CD4-positive, alpha-beta T cell (primary cell): ENCODE measurements at regions not wholly inside any gene's neighbourhood (a gene's known extent, or its start where the extent isn't known, plus 50 kb on each side); places are given as distances from the start of the nearest gene placed in this dataset.

Experiments
- ATAC-seq: fragments of 200-7000 bp; cut with Tn5 transposase; one replicate; pipeline ENCODE4 v1.10.0; 2022; ENCODE audit warnings: mild to moderate bottlenecking; ENCODE audit not compliant: poor library complexity
- CTCF ChIA-PET: fragments of 350-600 bp; sonication (Branson Sonifier 250); formaldehyde crosslinking; loops from one replicate; lab custom pipeline; 2021; ENCODE audit warnings: antibody characterized with exemption, inconsistent platforms; lab: Charles Lee
- POLR2A ChIA-PET: fragments of 350-600 bp; sonication (Branson Sonifier 250); formaldehyde crosslinking; loops from one replicate; lab custom pipeline; 2021; ENCODE audit warnings: antibody characterized with exemption, inconsistent platforms; lab: Charles Lee
- DNase-seq, 14 experiments: peaks; one replicate each; pipeline ENCODE4 v3.0.0-alpha.2; 2013 to 2020; ENCODE audit warnings: mixed read lengths in 2 of 14
- H3K27ac ChIP-seq, 2 donors: one replicate each; pipeline versions ENCODE4 v1.5.1 to v1.7.0; 2013; ENCODE audit warnings: low read length in 2 of 2, low read depth in 1 of 2, mild to moderate bottlenecking in 1 of 2
- H3K27me3 ChIP-seq, 2 experiments: 1 replicate in 1 of 2; 2 replicates in 1 of 2; pipeline versions ENCODE4 v1.6.1 to v1.7.0; 2013; ENCODE audit warnings: low read length in 2 of 2, control low read depth in 1 of 2, mild to moderate bottlenecking in 1 of 2, moderate library complexity in 1 of 2; ENCODE audit not compliant: insufficient read depth in 2 of 2, control insufficient read depth in 1 of 2
- H3K36me3 ChIP-seq: one replicate; pipeline ENCODE4 v1.6.1; 2013; ENCODE audit warnings: low read length, control low read depth; ENCODE audit not compliant: insufficient read depth
- H3K4me1 ChIP-seq: one replicate; pipeline ENCODE4 v1.6.1; 2013; ENCODE audit warnings: low read length, control low read depth; ENCODE audit not compliant: insufficient read depth
- H3K4me3 ChIP-seq: one replicate; pipeline ENCODE4 v1.5.1; 2013; ENCODE audit warnings: mild to moderate bottlenecking, low read length, moderate library complexity
- H3K9me3 ChIP-seq, 2 experiments: 1 replicate in 1 of 2; 2 replicates in 1 of 2; pipeline versions ENCODE4 v1.6.1 to v1.7.0; 2013; ENCODE audit warnings: low read length in 2 of 2, mild to moderate bottlenecking in 2 of 2, control low read depth in 1 of 2, moderate library complexity in 1 of 2; ENCODE audit not compliant: control insufficient read depth in 1 of 2, insufficient read depth in 1 of 2
- H3K27ac Mint-ChIP-seq: one replicate; pipeline ENCODE4 v1.8.0; 2020; ENCODE audit warnings: mixed read lengths
- H3K27me3 Mint-ChIP-seq: one replicate; pipeline ENCODE4 v1.8.0; 2021; ENCODE audit warnings: mixed read lengths
- H3K36me3 Mint-ChIP-seq: one replicate; pipeline ENCODE4 v1.8.0; 2021; ENCODE audit warnings: low read depth, mixed read lengths
- H3K4me1 Mint-ChIP-seq: one replicate; pipeline ENCODE4 v1.8.0; 2021; ENCODE audit warnings: low read depth, mixed read lengths
- H3K4me3 Mint-ChIP-seq: one replicate; pipeline ENCODE4 v1.8.0; 2020; ENCODE audit warnings: mild to moderate bottlenecking, mixed read lengths
- H3K9me3 Mint-ChIP-seq: one replicate; pipeline ENCODE4 v1.8.0; 2020; ENCODE audit warnings: mixed read lengths
- CTCF ChIP-seq: fragments of 200-600 bp; IDR thresholded peaks from one replicate; pipeline ENCODE4 v1.8.0; 2022; ENCODE audit warnings: antibody characterized with exemption, mild to moderate bottlenecking
- intact Hi-C, 2 experiments: fragments of 100-400 bp; cut with DNase I in 1 of 2; cut with micrococcal nuclease in 1 of 2; formaldehyde crosslinking; loops; one replicate each; pipeline versions ENCODE4 v1.15.1 to v1.9.0; 2023 to 2025; cut with DNase I, micrococcal nuclease

- no peak for TF ChIP-seq CTCF
- Mint-ChIP-seq H3K4me1 (no peaks in the 10 kb centered on the region), H3K4me3 (no peak overlapping the region), H3K36me3 (no peaks in the 10 kb centered on the region), H3K27me3 (no peaks in the 10 kb centered on the region), H3K9me3 (no peaks in the 10 kb centered on the region), H3K27ac (no peak overlapping the region)
- ChIA-PET POLR2A (no interaction called here), CTCF (no interaction called here)
- no peak for ATAC-seq
- Histone ChIP-seq H3K27ac (no peak overlapping the region), H3K4me1 (no peaks in the 10 kb centered on the region), H3K36me3 (no peaks in the 10 kb centered on the region), H3K9me3 (peaks cover 0 to 14% of the 10 kb centered on the region in 2 experiments), H3K27me3 (peaks cover 0 to 7% of the 10 kb centered on the region in 2 experiments), H3K4me3 (no peak overlapping the region)
- intact Hi-C loops: no loop called here
- no peak for DNase-seq
Measured at GRCh38 chr16:86184185-86184584, 285.2 kb downstream of the IRF8 start.

GRCh38 chr16:86185089-86185488, 286.1 kb downstream of the IRF8 start:
- Histone ChIP-seq H3K36me3 (no peaks in the 10 kb centered on the region), H3K4me3 (no peak overlapping the region), H3K9me3 (peaks cover 0 to 13% of the 10 kb centered on the region in 2 experiments), H3K27ac (no peak overlapping the region), H3K4me1 (no peaks in the 10 kb centered on the region), H3K27me3 (peaks cover 0 to 7% of the 10 kb centered on the region in 2 experiments)
- H3K27me3 Mint-ChIP-seq: no peaks in the 10 kb centered on the region
- H3K9me3 Mint-ChIP-seq: no peaks in the 10 kb centered on the region
- H3K4me1 Mint-ChIP-seq: no peaks in the 10 kb centered on the region
- H3K36me3 Mint-ChIP-seq: no peaks in the 10 kb centered on the region
- DNase-seq (no peak), ATAC-seq (no peak)
- POLR2A ChIA-PET: no interaction called here
- TF ChIP-seq CTCF: no peak
- CTCF ChIA-PET: no interaction called here
- H3K4me3 Mint-ChIP-seq: no peak overlapping the region
- intact Hi-C loops: no loop called here
- no peak overlapping the region for H3K27ac Mint-ChIP-seq

GRCh38 chr16:86186313-86186712, 287.4 kb downstream of the IRF8 start:
- peaks cover 0 to 9% of the 10 kb centered on the region in 2 experiments for H3K27me3 ChIP-seq
- H3K9me3 Mint-ChIP-seq: no peaks in the 10 kb centered on the region
- H3K4me3 ChIP-seq: no peak overlapping the region
- POLR2A ChIA-PET: no interaction called here
- no peak for ATAC-seq
- no peak overlapping the region for H3K4me3 Mint-ChIP-seq
- H3K27ac ChIP-seq: no peak overlapping the region
- no peaks in the 10 kb centered on the region for H3K36me3 Mint-ChIP-seq
- intact Hi-C loops: no loop called here
- CTCF ChIA-PET: no interaction called here
- no peaks in the 10 kb centered on the region for H3K4me1 Mint-ChIP-seq
- H3K9me3 ChIP-seq: peaks cover 0 to 7% of the 10 kb centered on the region in 2 experiments
- no peak for DNase-seq
- H3K4me1 ChIP-seq: no peaks in the 10 kb centered on the region
- H3K36me3 ChIP-seq: no peaks in the 10 kb centered on the region
- H3K27me3 Mint-ChIP-seq: peaks cover 9% of the 10 kb centered on the region
- no peak for TF ChIP-seq CTCF
- no peak overlapping the region for H3K27ac Mint-ChIP-seq
